ENCODE measurements at regions not wholly inside any gene's neighbourhood (a gene's known extent, or its start where the extent isn't known, plus 50 kb on each side); places are given as distances from the start of the nearest gene placed in this dataset.

DNA sequence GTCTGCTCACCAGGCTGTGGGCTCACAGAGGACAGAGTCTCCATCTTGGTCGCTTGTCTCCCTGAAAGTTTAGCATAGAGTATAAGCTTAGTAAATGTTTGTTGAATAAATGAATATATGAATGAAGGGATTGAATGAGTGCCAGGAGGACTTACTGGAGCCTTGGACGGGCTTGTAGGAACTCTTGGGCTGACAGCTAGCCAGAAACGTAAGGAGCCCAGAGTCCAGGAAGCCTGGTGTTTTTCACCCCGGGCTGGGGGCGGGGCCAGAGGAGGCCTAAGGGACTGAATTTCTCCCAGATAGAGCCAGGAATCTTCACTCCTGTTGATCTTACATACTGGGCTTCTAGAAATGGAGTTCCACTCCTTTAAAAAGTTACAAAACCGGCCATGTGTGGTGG lies 68.5 kb upstream of the SRSF6 start:
- H3K4me1 Mint-ChIP-seq = no peaks in the 10 kb centered on the region
- no peak overlapping the region for H3K27ac ChIP-seq (ENCODE audit: low read depth)
- peaks cover 95% of the 10 kb centered on the region for H3K9me3 Mint-ChIP-seq
- no peaks in the 10 kb centered on the region for H3K4me1 ChIP-seq (ENCODE audit: insufficient read depth)
- no peak for TF ChIP-seq ZNF331 (CRISPR knock-in tag; IDR thresholded peaks at IDR 0.05; ENCODE audit: low read depth)
- no peak for TF ChIP-seq CTCF (conservative IDR thresholded peaks at IDR 0.05; ENCODE audit: low read depth in 2 of 2)
- TF ChIP-seq, protein P1, sequence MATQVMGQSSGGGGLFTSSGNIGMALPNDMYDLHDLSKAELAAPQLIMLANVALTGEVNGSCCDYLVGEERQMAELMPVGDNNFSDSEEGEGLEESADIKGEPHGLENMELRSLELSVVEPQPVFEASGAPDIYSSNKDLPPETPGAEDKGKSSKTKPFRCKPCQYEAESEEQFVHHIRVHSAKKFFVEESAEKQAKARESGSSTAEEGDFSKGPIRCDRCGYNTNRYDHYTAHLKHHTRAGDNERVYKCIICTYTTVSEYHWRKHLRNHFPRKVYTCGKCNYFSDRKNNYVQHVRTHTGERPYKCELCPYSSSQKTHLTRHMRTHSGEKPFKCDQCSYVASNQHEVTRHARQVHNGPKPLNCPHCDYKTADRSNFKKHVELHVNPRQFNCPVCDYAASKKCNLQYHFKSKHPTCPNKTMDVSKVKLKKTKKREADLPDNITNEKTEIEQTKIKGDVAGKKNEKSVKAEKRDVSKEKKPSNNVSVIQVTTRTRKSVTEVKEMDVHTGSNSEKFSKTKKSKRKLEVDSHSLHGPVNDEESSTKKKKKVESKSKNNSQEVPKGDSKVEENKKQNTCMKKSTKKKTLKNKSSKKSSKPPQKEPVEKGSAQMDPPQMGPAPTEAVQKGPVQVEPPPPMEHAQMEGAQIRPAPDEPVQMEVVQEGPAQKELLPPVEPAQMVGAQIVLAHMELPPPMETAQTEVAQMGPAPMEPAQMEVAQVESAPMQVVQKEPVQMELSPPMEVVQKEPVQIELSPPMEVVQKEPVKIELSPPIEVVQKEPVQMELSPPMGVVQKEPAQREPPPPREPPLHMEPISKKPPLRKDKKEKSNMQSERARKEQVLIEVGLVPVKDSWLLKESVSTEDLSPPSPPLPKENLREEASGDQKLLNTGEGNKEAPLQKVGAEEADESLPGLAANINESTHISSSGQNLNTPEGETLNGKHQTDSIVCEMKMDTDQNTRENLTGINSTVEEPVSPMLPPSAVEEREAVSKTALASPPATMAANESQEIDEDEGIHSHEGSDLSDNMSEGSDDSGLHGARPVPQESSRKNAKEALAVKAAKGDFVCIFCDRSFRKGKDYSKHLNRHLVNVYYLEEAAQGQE (IDR thresholded peaks at IDR 0.05; ENCODE audit: unreplicated experiment) = no peak
- no peak for TF ChIP-seq CREB1 (CRISPR knock-in tag; IDR thresholded peaks at IDR 0.05; ENCODE audit: low read depth)
- no peak for TF ChIP-seq JUNB (IDR thresholded peaks at IDR 0.05; ENCODE audit: unreplicated experiment)
- no peak for TF ChIP-seq ETS1 (IDR thresholded peaks at IDR 0.05)
- peaks cover 8% of the 10 kb centered on the region for H3K36me3 Mint-ChIP-seq (ENCODE audit: low read depth)
- H3K4me2 ChIP-seq = no peak overlapping the region
- H3K27ac Mint-ChIP-seq = no peak overlapping the region
- ATAC-seq (no peak), DNase-seq (ENCODE audit: low spot score) (no peak)
- no peak overlapping the region for H3K4me3 Mint-ChIP-seq
- H3F3A ChIP-seq (replicated peaks; ENCODE audit: low read depth) = no peaks in the 10 kb centered on the region
- H3K79me2 ChIP-seq (replicated peaks; ENCODE audit: insufficient read depth) = no peaks in the 10 kb centered on the region
- no peak overlapping the region for H3K4me3 ChIP-seq
- H3K9me2 ChIP-seq (ENCODE audit: insufficient read depth) = no peaks in the 10 kb centered on the region
- no peaks in the 10 kb centered on the region; the same call in 1 of the 2 replicates for H3K36me3 ChIP-seq (ENCODE audit: insufficient read depth)
- H4K20me1 ChIP-seq (replicated peaks; ENCODE audit: insufficient read depth) = no peaks in the 10 kb centered on the region
- no peaks in the 10 kb centered on the region for H3K27me3 ChIP-seq (ENCODE audit: insufficient read depth)
- H3K27me3 Mint-ChIP-seq (ENCODE audit: insufficient read depth, low read depth, poor library complexity) = peaks cover 2% of the 10 kb centered on the region
- H2AFZ ChIP-seq = no peak overlapping the region

- Histone ChIP-seq H3K27ac (ENCODE audit: low read depth) (no peak overlapping the region), H3K79me2 (replicated peaks; ENCODE audit: insufficient read depth) (no peaks in the 10 kb centered on the region), H3F3A (replicated peaks; ENCODE audit: low read depth) (no peaks in the 10 kb centered on the region), H3K27me3 (ENCODE audit: insufficient read depth) (no peaks in the 10 kb centered on the region), H3K4me2 (no peak overlapping the region), H3K4me3 (no peak overlapping the region), H4K20me1 (replicated peaks; ENCODE audit: insufficient read depth) (no peaks in the 10 kb centered on the region), H3K4me1 (ENCODE audit: insufficient read depth) (no peaks in the 10 kb centered on the region), H3K9me2 (ENCODE audit: insufficient read depth) (no peaks in the 10 kb centered on the region), H2AFZ (no peak overlapping the region), H3K36me3 (ENCODE audit: insufficient read depth) (no peaks in the 10 kb centered on the region; the same call in 1 of the 2 replicates)
- peaks cover 8% of the 10 kb centered on the region for H3K36me3 Mint-ChIP-seq (ENCODE audit: low read depth)
- no peak for TF ChIP-seq EZH2 (IDR thresholded peaks at IDR 0.05; ENCODE audit: low read depth, unreplicated experiment)
- no peak for TF ChIP-seq POLR2AphosphoS5 (IDR thresholded peaks at IDR 0.05; ENCODE audit: low read depth)
- TF ChIP-seq ZNF462 (CRISPR knock-in tag; IDR thresholded peaks at IDR 0.05) = no peak
- peaks cover 5% of the 10 kb centered on the region for H3K27me3 Mint-ChIP-seq (ENCODE audit: insufficient read depth, low read depth, poor library complexity)
- DNase-seq (ENCODE audit: low spot score) (no peak), ATAC-seq (no peak)
- no peak overlapping the region for H3K27ac Mint-ChIP-seq
- no peak overlapping the region for H3K4me3 Mint-ChIP-seq
- peaks cover 95% of the 10 kb centered on the region for H3K9me3 Mint-ChIP-seq
- H3K4me1 Mint-ChIP-seq = no peaks in the 10 kb centered on the region
Measured at GRCh38 chr20:43388268-43389002, 69.3 kb upstream of the SRSF6 start.

Measured in GM23338 (cell line).